Brain microvascular endothelial cell (primary cell): ENCODE measurements at regions not wholly inside any gene's neighbourhood (a gene's known extent, or its start where the extent isn't known, plus 50 kb on each side); places are given as distances from the start of the nearest gene placed in this dataset.
A peak's percentile ranks its signal among the peaks of the same experiment; 100 is the strongest.

ENCODE experiments used
- DNase-seq: peaks from one replicate; pipeline ENCODE4 v3.0.0-alpha.2; 2020
- H3K27ac ChIP-seq: fragments of 250-450 bp; sonication (Bioruptor Pico); 2 replicates; pipeline ENCODE4 v1.5.1; 2020; ENCODE audit warnings: mild to moderate bottlenecking, moderate library complexity
- H3K27me3 ChIP-seq: fragments of 250-450 bp; sonication (Bioruptor Pico); replicated peaks from 2 replicates; pipeline ENCODE4 v1.5.1; 2020; ENCODE audit warnings: mild to moderate bottlenecking
- H3K36me3 ChIP-seq: fragments of 250-450 bp; sonication (Bioruptor Pico); replicated peaks from 2 replicates; pipeline ENCODE4 v1.5.1; 2020; ENCODE audit warnings: mild to moderate bottlenecking
- H3K4me3 ChIP-seq: 2 replicates; pipeline ENCODE4 v1.5.1; 2011; ENCODE audit warnings: low read depth, mild to moderate bottlenecking, control low read depth, low read length, moderate library complexity
- CTCF ChIP-seq: IDR thresholded peaks from 2 replicates; pipeline ENCODE4 v1.5.1; 2011; ENCODE audit warnings: low read depth, mild to moderate bottlenecking, moderate library complexity, low read length, control low read depth, inconsistent platforms; ENCODE audit errors: missing control alignments
- in situ Hi-C: cut with HindIII; loops from 2 replicates; pipeline ENCODE4 v1.10.0; 2017; ENCODE audit warnings: low sequenced_read_pairs, low pct_ligation_motif_present

GRCh38 chr16:86771506-86772460 is 193.4 kb downstream of the FOXL1 start:
- Histone ChIP-seq H3K4me3 (no peak overlapping the region), H3K27ac (peak overlapping the region; percentile 71), H3K27me3 (no peaks in the 10 kb centered on the region), H3K36me3 (no peaks in the 10 kb centered on the region)
- in situ Hi-C loops = loop anchor here (25.0 kb wide), 1 partner anchor 184 kb away; the partner anchor contains the start of gene FOXL1
- TF ChIP-seq CTCF = no peak
- peak; percentile 44 for DNase-seq

GRCh38 chr16:86772671-86773353 is 194.5 kb downstream of the FOXL1 start:
- Histone ChIP-seq H3K27me3 (no peaks in the 10 kb centered on the region), H3K27ac (peak overlapping the region; percentile 71), H3K36me3 (no peaks in the 10 kb centered on the region), H3K4me3 (no peak overlapping the region)
- peak; percentile 78 for DNase-seq
- TF ChIP-seq CTCF = peak; percentile 28
- in situ Hi-C loops = loop anchor here (25.0 kb wide), 1 partner anchor 186 kb away; the partner anchor contains the start of gene FOXL1

GRCh38 chr16:86773354-86773715 is 195.0 kb downstream of the FOXL1 start:
- Histone ChIP-seq H3K27me3 (no peaks in the 10 kb centered on the region), H3K4me3 (no peak overlapping the region), H3K36me3 (no peaks in the 10 kb centered on the region), H3K27ac (no peak overlapping the region)
- no peak for TF ChIP-seq CTCF
- DNase-seq = no peak
- in situ Hi-C loops = loop anchor here (25.0 kb wide), 1 partner anchor 186 kb away; the partner anchor contains the start of gene FOXL1

- no peak for TF ChIP-seq CTCF
- H3K36me3 ChIP-seq = no peaks in the 10 kb centered on the region
- H3K4me3 ChIP-seq = no peak overlapping the region
- in situ Hi-C loops = loop anchor here (25.0 kb wide), 1 partner anchor 188 kb away; the partner anchor contains the start of gene FOXL1
- no peak overlapping the region for H3K27ac ChIP-seq
- H3K27me3 ChIP-seq = no peaks in the 10 kb centered on the region
- no peak for DNase-seq
These were observed 196.6 kb downstream of the FOXL1 start for GRCh38 chr16:86774931-86775330.

- Histone ChIP-seq H3K36me3 (no peaks in the 10 kb centered on the region), H3K27me3 (no peaks in the 10 kb centered on the region), H3K4me3 (no peak overlapping the region), H3K27ac (no peak overlapping the region)
- no peak for TF ChIP-seq CTCF
- in situ Hi-C loops = no loop called here
- DNase-seq = no peak
These were observed 197.2 kb downstream of the FOXL1 start for GRCh38 chr16:86775511-86775921.
